Occipital lobe (tissue), 1 donor: ENCODE measurements at regions not wholly inside any gene's neighbourhood (a gene's known extent, or its start where the extent isn't known, plus 50 kb on each side); places are given as distances from the start of the nearest gene placed in this dataset.

Source experiments
- DNase-seq: peaks from one replicate; lab custom pipeline; 2025; lab: John Stamatoyannopoulos, UW

- no peak for DNase-seq
Measured at GRCh38 chr5:124279146-124279876, 467.1 kb downstream of the ZNF608 start.

GRCh38 chr5:124278636-124279035 lies 467.8 kb downstream of the ZNF608 start:
- DNase-seq = no peak

- no peak for DNase-seq
Measured at GRCh38 chr5:124277767-124278545, 468.5 kb downstream of the ZNF608 start.

- DNase-seq = no peak
Measured at GRCh38 chr5:124276166-124276565, 470.3 kb downstream of the ZNF608 start.

GRCh38 chr5:124274949-124275348 lies 471.5 kb downstream of the ZNF608 start:
- no peak for DNase-seq

- DNase-seq = no peak
Measured at GRCh38 chr5:124264499-124264898, 481.9 kb downstream of the ZNF608 start.

- DNase-seq = no peak
Measured at GRCh38 chr5:124263680-124264491, 482.6 kb downstream of the ZNF608 start.

- no peak for DNase-seq
Measured at GRCh38 chr5:124262991-124263571, 483.4 kb downstream of the ZNF608 start.

- DNase-seq = no peak
Measured at GRCh38 chr5:124262470-124262869, 484.0 kb downstream of the ZNF608 start.

- DNase-seq = no peak
Measured at GRCh38 chr5:124261848-124262247, 484.6 kb downstream of the ZNF608 start.

- DNase-seq = no peak
Measured at GRCh38 chr5:124260921-124261515, 485.4 kb downstream of the ZNF608 start.

- DNase-seq = no peak
Measured at GRCh38 chr5:124259017-124259416, 487.4 kb downstream of the ZNF608 start.

- DNase-seq = no peak
Measured at GRCh38 chr5:124257048-124257447, 489.4 kb downstream of the ZNF608 start.

GRCh38 chr5:124253203-124253810 lies 493.1 kb downstream of the ZNF608 start:
- peak; percentile 56 for DNase-seq

GRCh38 chr5:124252747-124253146 lies 493.7 kb downstream of the ZNF608 start:
- DNase-seq = no peak

GRCh38 chr5:124252191-124252638 lies 494.2 kb downstream of the ZNF608 start:
- DNase-seq = no peak

GRCh38 chr5:124245276-124245675 lies 501.2 kb downstream of the ZNF608 start:
- DNase-seq = no peak

- DNase-seq = no peak
Measured at GRCh38 chr5:124240732-124241131, 505.7 kb downstream of the ZNF608 start.

GRCh38 chr5:124239572-124239971 lies 506.9 kb downstream of the ZNF608 start:
- DNase-seq = no peak

- DNase-seq = no peak
Measured at GRCh38 chr5:124238350-124238749, 508.1 kb downstream of the ZNF608 start.

- no peak for DNase-seq
Measured at GRCh38 chr5:124237206-124237695, 509.2 kb downstream of the ZNF608 start.
